ENCODE measurements at regions not wholly inside any gene's neighbourhood (a gene's known extent, or its start where the extent isn't known, plus 50 kb on each side); places are given as distances from the start of the nearest gene placed in this dataset.

GRCh38 chr2:184410160-184410559 is 188.2 kb upstream of the ZNF804A start:
- no peak for TF ChIP-seq STAT1 (IDR thresholded peaks at IDR 0.05; ENCODE audit: unreplicated experiment)
- TF ChIP-seq EZH2 (IDR thresholded peaks at IDR 0.05; ENCODE audit: low read depth, unreplicated experiment): no peak
- no peak for TF ChIP-seq CTCF (conservative IDR thresholded peaks at IDR 0.05; ENCODE audit: low read depth in 2 of 2)
- TF ChIP-seq EZH2phosphoT487 (IDR thresholded peaks at IDR 0.05; ENCODE audit: unreplicated experiment): no peak

Data from GM23338 (cell line).